ENCODE measurements at regions not wholly inside any gene's neighbourhood (a gene's known extent, or its start where the extent isn't known, plus 50 kb on each side); places are given as distances from the start of the nearest gene placed in this dataset.

GRCh38 chr12:58026897-58027891 lies 85.8 kb downstream of the ATP23 start:
- no peaks in the 10 kb centered on the region for H3K36me3 ChIP-seq
- H3K27me3 ChIP-seq: no peaks in the 10 kb centered on the region
- no peaks in the 10 kb centered on the region for H3K4me1 ChIP-seq (ENCODE audit: low read depth)
- TF ChIP-seq CTCF (IDR thresholded peaks at IDR 0.05; ENCODE audit: low read depth, low read length): no peak
- H3K27ac ChIP-seq: no peak overlapping the region
- no peak overlapping the region for H3K4me3 ChIP-seq
- no peaks in the 10 kb centered on the region for H3K9me3 ChIP-seq (ENCODE audit: low read depth)
- peak in 1 of 2 donors; percentile 19 for DNase-seq (ENCODE audit: low read depth in 1 of 2, low spot score in 1 of 2)

- TF ChIP-seq CTCF (IDR thresholded peaks at IDR 0.05; ENCODE audit: low read depth, low read length): no peak
- Histone ChIP-seq H3K4me3 (no peak overlapping the region), H3K36me3 (no peaks in the 10 kb centered on the region), H3K27me3 (no peaks in the 10 kb centered on the region), H3K4me1 (ENCODE audit: low read depth) (no peaks in the 10 kb centered on the region), H3K27ac (no peak overlapping the region), H3K9me3 (ENCODE audit: low read depth) (no peaks in the 10 kb centered on the region)
- no peak for DNase-seq (ENCODE audit: low read depth in 1 of 2, low spot score in 1 of 2)
Observed at GRCh38 chr12:58028294-58028693, 86.9 kb downstream of the ATP23 start.

GRCh38 chr12:58029260-58029659 lies 87.9 kb downstream of the ATP23 start:
- no peaks in the 10 kb centered on the region for H3K36me3 ChIP-seq
- no peaks in the 10 kb centered on the region for H3K4me1 ChIP-seq (ENCODE audit: low read depth)
- H3K4me3 ChIP-seq: no peak overlapping the region
- DNase-seq (ENCODE audit: low read depth in 1 of 2, low spot score in 1 of 2): no peak
- no peaks in the 10 kb centered on the region for H3K27me3 ChIP-seq
- H3K9me3 ChIP-seq (ENCODE audit: low read depth): no peaks in the 10 kb centered on the region
- TF ChIP-seq CTCF (IDR thresholded peaks at IDR 0.05; ENCODE audit: low read depth, low read length): no peak
- no peak overlapping the region for H3K27ac ChIP-seq

- Histone ChIP-seq H3K4me3 (no peak overlapping the region), H3K4me1 (ENCODE audit: low read depth) (no peaks in the 10 kb centered on the region), H3K9me3 (ENCODE audit: low read depth) (no peaks in the 10 kb centered on the region), H3K27me3 (no peaks in the 10 kb centered on the region), H3K27ac (no peak overlapping the region), H3K36me3 (no peaks in the 10 kb centered on the region)
- no peak for TF ChIP-seq CTCF (IDR thresholded peaks at IDR 0.05; ENCODE audit: low read depth, low read length)
- peak in 1 of 2 donors; percentile 20 for DNase-seq (ENCODE audit: low read depth in 1 of 2, low spot score in 1 of 2)
Observed at GRCh38 chr12:58030566-58031279, 89.4 kb downstream of the ATP23 start.

GRCh38 chr12:58032156-58032555 lies 90.8 kb downstream of the ATP23 start:
- no peaks in the 10 kb centered on the region for H3K27me3 ChIP-seq
- no peak overlapping the region for H3K4me3 ChIP-seq
- no peaks in the 10 kb centered on the region for H3K9me3 ChIP-seq (ENCODE audit: low read depth)
- no peak for TF ChIP-seq CTCF (IDR thresholded peaks at IDR 0.05; ENCODE audit: low read depth, low read length)
- DNase-seq (ENCODE audit: low read depth in 1 of 2, low spot score in 1 of 2): no peak
- no peaks in the 10 kb centered on the region for H3K4me1 ChIP-seq (ENCODE audit: low read depth)
- no peak overlapping the region for H3K27ac ChIP-seq
- H3K36me3 ChIP-seq: no peaks in the 10 kb centered on the region

Data from cardiac muscle cell (in vitro differentiated cells and primary cell).